ENCODE measurements at regions not wholly inside any gene's neighbourhood (a gene's known extent, or its start where the extent isn't known, plus 50 kb on each side); places are given as distances from the start of the nearest gene placed in this dataset.

- Histone ChIP-seq H3K27me3 (ENCODE audit: control insufficient read depth, extremely low read depth, insufficient read depth, low read length) (no peaks in the 10 kb centered on the region), H3K9me3 (ENCODE audit: control insufficient read depth, low read depth, low read length) (no peaks in the 10 kb centered on the region), H3K36me3 (ENCODE audit: control insufficient read depth in 2 of 2, extremely low read depth in 1 of 2, insufficient read depth in 2 of 2, low read length in 2 of 2) (no peaks in the 10 kb centered on the region), H3K4me1 (ENCODE audit: control insufficient read depth, extremely low read depth, insufficient read depth, low read length) (peaks cover 22% of the 10 kb centered on the region), H4K20me1 (ENCODE audit: control insufficient read depth, extremely low read depth, insufficient read depth, low read length) (no peaks in the 10 kb centered on the region), H3K79me2 (ENCODE audit: control insufficient read depth, insufficient read depth, low read length) (no peaks in the 10 kb centered on the region), H3K4me3 (ENCODE audit: control insufficient read depth in 2 of 3, extremely low read depth in 1 of 3, insufficient read depth in 2 of 3, low read depth in 1 of 3, low read length in 3 of 3) (no peak overlapping the region), H3K9ac (ENCODE audit: control insufficient read depth, extremely low read depth, insufficient read depth, low read length) (no peak overlapping the region), H2AFZ (ENCODE audit: control insufficient read depth, low read length) (no peak overlapping the region), H3K27ac (ENCODE audit: control insufficient read depth, insufficient read depth, low read length) (no peak overlapping the region), H3K4me2 (ENCODE audit: control insufficient read depth, extremely low read depth, insufficient read depth, low read depth, low read length) (no peak overlapping the region), H3K9me1 (ENCODE audit: control insufficient read depth, extremely low read depth, insufficient read depth, low read length) (no peaks in the 10 kb centered on the region)
- no peak for TF ChIP-seq CTCF (optimal IDR thresholded peaks at IDR 0.05 in 1 of 3, IDR thresholded peaks at IDR 0.05 in 1 of 3, conservative IDR thresholded peaks at IDR 0.05 in 1 of 3; ENCODE audit: extremely low read depth in 1 of 3, insufficient read depth in 2 of 3, low read length in 3 of 3)
- no peak for TF ChIP-seq EZH2 (IDR thresholded peaks at IDR 0.05; ENCODE audit: low read length)
- dilution Hi-C loops (cut with MboI; ENCODE audit: extremely low pct_ligation_motif_present, low sequenced_read_pairs), result no loop called here
- DNase-seq (ENCODE audit: low read depth, low spot score) (no peak), FAIRE-seq (no peak)
These were observed 106.7 kb upstream of the THRB start for GRCh38 chr3:24601066-24601939.

- Histone ChIP-seq H3K9me1 (ENCODE audit: control insufficient read depth, extremely low read depth, insufficient read depth, low read length) (no peaks in the 10 kb centered on the region), H3K27me3 (ENCODE audit: control insufficient read depth, extremely low read depth, insufficient read depth, low read length) (no peaks in the 10 kb centered on the region), H3K4me3 (ENCODE audit: control insufficient read depth in 2 of 3, extremely low read depth in 1 of 3, insufficient read depth in 2 of 3, low read depth in 1 of 3, low read length in 3 of 3) (no peak overlapping the region), H3K9me3 (ENCODE audit: control insufficient read depth, low read depth, low read length) (no peaks in the 10 kb centered on the region), H3K79me2 (ENCODE audit: control insufficient read depth, insufficient read depth, low read length) (no peaks in the 10 kb centered on the region), H3K4me2 (ENCODE audit: control insufficient read depth, extremely low read depth, insufficient read depth, low read depth, low read length) (no peak overlapping the region), H4K20me1 (ENCODE audit: control insufficient read depth, extremely low read depth, insufficient read depth, low read length) (no peaks in the 10 kb centered on the region), H3K27ac (ENCODE audit: control insufficient read depth, insufficient read depth, low read length) (no peak overlapping the region), H3K9ac (ENCODE audit: control insufficient read depth, extremely low read depth, insufficient read depth, low read length) (no peak overlapping the region), H3K4me1 (ENCODE audit: control insufficient read depth, extremely low read depth, insufficient read depth, low read length) (peaks cover under 1% of the 10 kb centered on the region), H2AFZ (ENCODE audit: control insufficient read depth, low read length) (no peak overlapping the region), H3K36me3 (ENCODE audit: control insufficient read depth in 2 of 2, extremely low read depth in 1 of 2, insufficient read depth in 2 of 2, low read length in 2 of 2) (no peaks in the 10 kb centered on the region)
- TF ChIP-seq EZH2 (IDR thresholded peaks at IDR 0.05; ENCODE audit: low read length), result no peak
- TF ChIP-seq CTCF (optimal IDR thresholded peaks at IDR 0.05 in 1 of 3, IDR thresholded peaks at IDR 0.05 in 1 of 3, conservative IDR thresholded peaks at IDR 0.05 in 1 of 3; ENCODE audit: extremely low read depth in 1 of 3, insufficient read depth in 2 of 3, low read length in 3 of 3), result no peak
- DNase-seq (ENCODE audit: low read depth, low spot score) (no peak), FAIRE-seq (no peak)
- dilution Hi-C loops (cut with MboI; ENCODE audit: extremely low pct_ligation_motif_present, low sequenced_read_pairs), result no loop called here
These were observed 109.6 kb upstream of the THRB start for GRCh38 chr3:24604215-24604614.
